IMR-90 (cell line): ENCODE measurements at regions not wholly inside any gene's neighbourhood (a gene's known extent, or its start where the extent isn't known, plus 50 kb on each side); places are given as distances from the start of the nearest gene placed in this dataset.

ENCODE experiments used
- ATAC-seq: fragments of 200-7000 bp; cut with Tn5 transposase; 2 replicates; pipeline ENCODE4 v1.9.1; 2020; ENCODE audit warnings: low read depth, mild to moderate bottlenecking, moderate library complexity
- BruUV-seq: library from RNA; stranded (reverse); fragments of 400-500 nt; replicated peaks from 2 replicates; lab custom pipeline; 2021; lab: Mats Ljungman, UMichigan
- CTCF ChIA-PET: fragments of 300-600 bp; formaldehyde crosslinking; extraction: SDS; loops from one replicate; lab custom pipeline; 2021; ENCODE audit warnings: antibody characterized with exemption; lab: Yijun Ruan, JAX
- POLR2A ChIA-PET: fragments of 300-600 bp; sonication (Branson Sonifier 250); formaldehyde crosslinking; loops from one replicate; lab custom pipeline; 2022; ENCODE audit warnings: antibody characterized with exemption; ENCODE audit not compliant: unreplicated experiment; lab: Charles Lee
- DNase-seq: peaks from one replicate; pipeline ENCODE4 v3.0.0; 2013
- H2AFZ ChIP-seq: replicated peaks from 2 replicates; pipeline ENCODE3; 2013; ENCODE audit warnings: low read length, mild to moderate bottlenecking; ENCODE audit not compliant: poor library complexity
- H2AK5ac ChIP-seq: 2 replicates; pipeline ENCODE4 v1.6.1; 2013; ENCODE audit warnings: low read depth, low read length, inconsistent platforms
- H2AK9ac ChIP-seq: replicated peaks from 2 replicates; pipeline ENCODE3; 2013; ENCODE audit warnings: mild to moderate bottlenecking, low read depth, low read length, moderate library complexity; ENCODE audit not compliant: poor library complexity
- H2BK120ac ChIP-seq: 2 replicates; pipeline ENCODE4 v1.6.1; 2013; ENCODE audit warnings: low read depth, low read length, inconsistent platforms
- H2BK15ac ChIP-seq: 3 replicates; pipeline ENCODE4 v1.6.1; 2013; ENCODE audit warnings: low read depth, low read length, inconsistent platforms
- H2BK20ac ChIP-seq: 2 replicates; pipeline ENCODE4 v1.6.1; 2013; ENCODE audit warnings: low read depth, mild to moderate bottlenecking, inconsistent platforms, low read length, moderate library complexity
- H2BK5ac ChIP-seq: 2 replicates; pipeline ENCODE4 v1.6.1; 2013; ENCODE audit warnings: mild to moderate bottlenecking, low read depth, low read length, inconsistent platforms; ENCODE audit not compliant: poor library complexity, severe bottlenecking
- H3K14ac ChIP-seq: replicated peaks from 2 replicates; pipeline ENCODE4 v1.6.1; 2013; ENCODE audit warnings: low read depth, low read length, inconsistent platforms
- H3K18ac ChIP-seq: 2 replicates; pipeline ENCODE4 v1.6.1; 2013; ENCODE audit warnings: low read depth, low read length, control low read depth
- H3K23ac ChIP-seq: 2 replicates; pipeline ENCODE4 v1.6.1; 2013; ENCODE audit warnings: low read depth, low read length, inconsistent platforms
- H3K27ac ChIP-seq: 2 replicates; pipeline ENCODE4 v1.5.1; 2013; ENCODE audit warnings: mild to moderate bottlenecking, control low read depth, low read length; ENCODE audit not compliant: insufficient read depth
- H3K27me3 ChIP-seq: 2 replicates; pipeline ENCODE4 v1.6.1; 2013; ENCODE audit warnings: low read length; ENCODE audit not compliant: control insufficient read depth, insufficient read depth
- H3K36me3 ChIP-seq: 2 replicates; pipeline ENCODE4 v1.6.1; 2013; ENCODE audit warnings: low read length, mixed read lengths; ENCODE audit not compliant: control insufficient read depth, insufficient read depth
- H3K4ac ChIP-seq: 2 replicates; pipeline ENCODE4 v1.6.1; 2013; ENCODE audit warnings: low read depth, low read length, inconsistent platforms
- H3K4me1 ChIP-seq: 2 replicates; pipeline ENCODE4 v1.6.1; 2013; ENCODE audit warnings: low read length, mixed read lengths; ENCODE audit not compliant: control insufficient read depth, insufficient read depth
- H3K4me2 ChIP-seq: 2 replicates; pipeline ENCODE4 v1.6.1; 2013; ENCODE audit warnings: low read depth, mild to moderate bottlenecking, control low read depth, low read length, moderate library complexity
- H3K4me3 ChIP-seq: 2 replicates; pipeline ENCODE4 v1.5.1; 2013; ENCODE audit warnings: low read depth, mild to moderate bottlenecking, control low read depth, low read length, moderate library complexity; ENCODE audit not compliant: insufficient read depth
- H3K56ac ChIP-seq: 2 replicates; pipeline ENCODE4 v1.6.1; 2013; ENCODE audit warnings: low read length, inconsistent platforms; ENCODE audit not compliant: insufficient read depth; ENCODE audit errors: extremely low read depth
- H3K79me1 ChIP-seq, 2 experiments: 2 replicates each; pipeline ENCODE4 v1.6.1; 2013; ENCODE audit warnings: low read length in 2 of 2, inconsistent platforms in 1 of 2, low read depth in 1 of 2
- H3K9ac ChIP-seq: 2 replicates; pipeline ENCODE4 v1.6.1; 2013; ENCODE audit warnings: low read depth, low read length, control low read depth
- H3K9me1 ChIP-seq: 2 replicates; pipeline ENCODE4 v1.6.1; 2013; ENCODE audit warnings: low read length, inconsistent platforms; ENCODE audit not compliant: insufficient read depth
- H3K9me3 ChIP-seq: 2 replicates; pipeline ENCODE4 v1.6.1; 2013; ENCODE audit warnings: low read length; ENCODE audit not compliant: control insufficient read depth, insufficient read depth
- H4K20me1 ChIP-seq: 2 replicates; pipeline ENCODE4 v1.6.1; 2013; ENCODE audit warnings: low read length, inconsistent platforms; ENCODE audit not compliant: insufficient read depth
- H4K5ac ChIP-seq: 2 replicates; pipeline ENCODE4 v1.6.1; 2013; ENCODE audit warnings: mild to moderate bottlenecking, low read depth, low read length, control low read depth
- H4K8ac ChIP-seq, 2 experiments: 2 replicates each; pipeline ENCODE4 v1.6.1; 2013; ENCODE audit warnings: low read depth in 2 of 2, low read length in 2 of 2, control low read depth in 1 of 2, inconsistent platforms in 1 of 2
- H4K91ac ChIP-seq: 2 replicates; pipeline ENCODE4 v1.6.1; 2013; ENCODE audit warnings: low read depth, low read length, inconsistent platforms; ENCODE audit not compliant: insufficient read depth
- BHLHE40 ChIP-seq: fragments of 150-350 bp; IDR thresholded peaks from 2 replicates; pipeline ENCODE4 v1.6.1; 2016; ENCODE audit warnings: mild to moderate bottlenecking, low read depth, low read length
- CEBPB ChIP-seq: IDR thresholded peaks from 2 replicates; pipeline ENCODE4 v1.6.1; 2012; ENCODE audit warnings: low read depth, low read length, improper control_type of control experiment
- CHD1 ChIP-seq: IDR thresholded peaks from 2 replicates; pipeline ENCODE4 v1.6.1; 2012; ENCODE audit warnings: low read depth, low read length, improper control_type of control experiment
- CTCF ChIP-seq: conservative IDR thresholded peaks from 2 replicates; pipeline ENCODE4 v1.5.1; 2012; ENCODE audit warnings: mild to moderate bottlenecking, low read depth, low read length, improper control_type of control experiment
- MAZ ChIP-seq: IDR thresholded peaks from 2 replicates; pipeline ENCODE4 v1.6.1; 2012; ENCODE audit warnings: low read depth, mild to moderate bottlenecking, low read length, improper control_type of control experiment, moderate library complexity, borderline replicate concordance
- MXI1 ChIP-seq: IDR thresholded peaks from 2 replicates; pipeline ENCODE4 v1.6.1; 2012; ENCODE audit warnings: low read depth, mild to moderate bottlenecking, low read length, moderate library complexity, borderline replicate concordance
- NFE2L2 ChIP-seq: fragments of 150-350 bp; IDR thresholded peaks from 2 replicates; pipeline ENCODE4 v1.6.1; 2016; ENCODE audit warnings: low read depth, mild to moderate bottlenecking, low read length
- POLR2A ChIP-seq: IDR thresholded peaks from 2 replicates; pipeline ENCODE4 v1.6.1; 2012; ENCODE audit warnings: mild to moderate bottlenecking, low read depth, low read length
- RAD21 ChIP-seq: IDR thresholded peaks from 2 replicates; pipeline ENCODE4 v1.6.1; 2012; ENCODE audit warnings: low read length, improper control_type of control experiment
- RCOR1 ChIP-seq: IDR thresholded peaks from 2 replicates; pipeline ENCODE4 v1.6.1; 2012; ENCODE audit warnings: mild to moderate bottlenecking, low read length, improper control_type of control experiment; ENCODE audit not compliant: insufficient replicate concordance
- RFX5 ChIP-seq: IDR thresholded peaks from 2 replicates; pipeline ENCODE4 v1.8.0; 2012; ENCODE audit warnings: low read depth, mild to moderate bottlenecking, low read length, moderate library complexity
- SMC3 ChIP-seq: fragments of 150-350 bp; IDR thresholded peaks from 2 replicates; pipeline ENCODE4 v1.6.1; 2016; ENCODE audit warnings: low read depth, mild to moderate bottlenecking, antibody characterized with exemption, low read length, moderate library complexity
- WGBS, 2 experiments: methylation state at CpG; one replicate each; pipeline versions ENCODE4 v1.1.5 to v1.1.7; 2013; ENCODE audit warnings: missing lambda C conversion rate in 2 of 2; ENCODE audit not compliant: insufficient read length in 1 of 2; ENCODE audit errors: extremely low coverage in 2 of 2; 5-methylcytosine and 5-hydroxymethylcytosine counted together
- dilution Hi-C: fragments of 300-500 bp; cut with HindIII; formaldehyde crosslinking; loops from one replicate; pipeline ENCODE4 v1.14.3; 2018; ENCODE audit warnings: low sequenced_read_pairs; ENCODE audit not compliant: unreplicated experiment
- in situ Hi-C: fragments of 300-500 bp; cut with MboI; formaldehyde crosslinking; loops from 3 replicates; pipeline ENCODE4 v1.14.3; 2019; ENCODE audit warnings: low sequenced_read_pairs, inconsistent platforms, mixed read lengths
- intact Hi-C: fragments of 100-400 bp; cut with micrococcal nuclease; formaldehyde crosslinking; loops from 2 replicates; pipeline ENCODE4 v1.10.0; 2022
- TF ChIP-seq, protein P1 (sequence below): fragments of 150-350 bp; IDR thresholded peaks from 2 replicates; pipeline ENCODE4 v1.6.1; 2017; ENCODE audit warnings: mild to moderate bottlenecking, antibody characterized with exemption, low read length, low read depth

DNA sequence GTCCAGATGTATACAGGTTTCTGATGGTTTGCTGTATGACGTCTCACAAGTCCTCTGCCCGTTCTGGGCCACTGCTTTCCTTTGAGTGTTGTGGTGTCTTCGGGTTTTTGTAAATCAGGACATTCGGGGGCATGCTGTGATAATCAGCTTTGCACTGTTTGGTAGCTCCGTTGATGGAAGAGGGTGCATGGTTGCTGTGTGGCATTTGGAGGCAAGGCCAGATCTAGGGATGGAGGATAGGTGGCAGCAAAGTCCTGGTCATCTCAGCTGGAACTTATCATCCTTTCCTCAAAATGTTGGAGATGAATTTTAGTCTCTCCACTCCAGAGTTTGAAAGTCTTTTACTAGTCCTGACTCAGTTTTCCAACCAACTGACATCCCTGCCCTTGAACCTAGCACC is 91.0 kb downstream of the SCP2D1 start:
- TF ChIP-seq CTCF (no peak), MXI1 (no peak), SMC3 (no peak), RCOR1 (no peak), CHD1 (no peak), RFX5 (no peak), NFE2L2 (no peak), POLR2A (no peak), MAZ (no peak), BHLHE40 (no peak), CEBPB (no peak), RAD21 (no peak)
- TF ChIP-seq, protein P1, sequence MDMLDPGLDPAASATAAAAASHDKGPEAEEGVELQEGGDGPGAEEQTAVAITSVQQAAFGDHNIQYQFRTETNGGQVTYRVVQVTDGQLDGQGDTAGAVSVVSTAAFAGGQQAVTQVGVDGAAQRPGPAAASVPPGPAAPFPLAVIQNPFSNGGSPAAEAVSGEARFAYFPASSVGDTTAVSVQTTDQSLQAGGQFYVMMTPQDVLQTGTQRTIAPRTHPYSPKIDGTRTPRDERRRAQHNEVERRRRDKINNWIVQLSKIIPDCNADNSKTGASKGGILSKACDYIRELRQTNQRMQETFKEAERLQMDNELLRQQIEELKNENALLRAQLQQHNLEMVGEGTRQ: no peak
- no peak for DNase-seq
- CTCF ChIA-PET: no interaction called here

More for the DNA sequence above, 91.0 kb downstream of the SCP2D1 start:
- H3K9ac ChIP-seq: no peak overlapping the region
- H3K14ac ChIP-seq: no peak overlapping the region
- ATAC-seq: no peak
- H3K36me3 ChIP-seq: no peaks in the 10 kb centered on the region
- H2BK15ac ChIP-seq: no peak overlapping the region
- H2AK5ac ChIP-seq: no peak overlapping the region
- in situ Hi-C loops: no loop called here
- H4K91ac ChIP-seq: no peak overlapping the region
- no peak overlapping the region for H3K27ac ChIP-seq
- dilution Hi-C loops: no loop called here
- H3K4me1 ChIP-seq: no peaks in the 10 kb centered on the region
- H3K79me1 ChIP-seq: no peaks in the 10 kb centered on the region
- H2BK20ac ChIP-seq: no peak overlapping the region
- intact Hi-C loops: no loop called here
- H3K9me3 ChIP-seq: no peaks in the 10 kb centered on the region
- no peak overlapping the region for H2BK120ac ChIP-seq
- 44% methylated on average over 3 of the region's 5 CpGs; no CpG with 5 or more reads in 1 of the 2 experiments for WGBS, 2 experiments
- H4K5ac ChIP-seq: no peak overlapping the region
- H4K8ac ChIP-seq: no peak overlapping the region
- H2BK5ac ChIP-seq: no peak overlapping the region
- H2AFZ ChIP-seq: no peak overlapping the region
- POLR2A ChIA-PET: no interaction called here
- H3K18ac ChIP-seq: no peak overlapping the region
- H3K9me1 ChIP-seq: no peaks in the 10 kb centered on the region
- no peak overlapping the region for H2AK9ac ChIP-seq
- no peak overlapping the region for H3K23ac ChIP-seq
- H3K4me2 ChIP-seq: no peak overlapping the region
- H3K56ac ChIP-seq: no peak overlapping the region
- H3K27me3 ChIP-seq: no peaks in the 10 kb centered on the region
- H3K4me3 ChIP-seq: no peak overlapping the region
- H4K20me1 ChIP-seq: no peaks in the 10 kb centered on the region
- no peak overlapping the region for H3K4ac ChIP-seq
- no TSS peak for BruUV-seq
